ENCODE measurements at regions not wholly inside any gene's neighbourhood (a gene's known extent, or its start where the extent isn't known, plus 50 kb on each side); places are given as distances from the start of the nearest gene placed in this dataset.

GRCh38 chr21:36550761-36551160 lies 70.8 kb upstream of the CLDN14 start:
- TF ChIP-seq CTCF (IDR thresholded peaks at IDR 0.05; ENCODE audit: low read depth, low read length, missing input control): no peak
- TF ChIP-seq HNF4G (IDR thresholded peaks at IDR 0.05): no peak
- TF ChIP-seq YY1 (IDR thresholded peaks at IDR 0.05): no peak
- TF ChIP-seq, protein P1, sequence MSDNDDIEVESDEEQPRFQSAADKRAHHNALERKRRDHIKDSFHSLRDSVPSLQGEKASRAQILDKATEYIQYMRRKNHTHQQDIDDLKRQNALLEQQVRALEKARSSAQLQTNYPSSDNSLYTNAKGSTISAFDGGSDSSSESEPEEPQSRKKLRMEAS (IDR thresholded peaks at IDR 0.05): no peak
- TF ChIP-seq JUND (IDR thresholded peaks at IDR 0.05): no peak
- TF ChIP-seq FOXA1 (IDR thresholded peaks at IDR 0.05): no peak

Measured in liver (tissue), 3 donors.